ENCODE measurements at regions not wholly inside any gene's neighbourhood (a gene's known extent, or its start where the extent isn't known, plus 50 kb on each side); places are given as distances from the start of the nearest gene placed in this dataset.
A peak's percentile ranks its signal among the peaks of the same experiment; 100 is the strongest.

DNA sequence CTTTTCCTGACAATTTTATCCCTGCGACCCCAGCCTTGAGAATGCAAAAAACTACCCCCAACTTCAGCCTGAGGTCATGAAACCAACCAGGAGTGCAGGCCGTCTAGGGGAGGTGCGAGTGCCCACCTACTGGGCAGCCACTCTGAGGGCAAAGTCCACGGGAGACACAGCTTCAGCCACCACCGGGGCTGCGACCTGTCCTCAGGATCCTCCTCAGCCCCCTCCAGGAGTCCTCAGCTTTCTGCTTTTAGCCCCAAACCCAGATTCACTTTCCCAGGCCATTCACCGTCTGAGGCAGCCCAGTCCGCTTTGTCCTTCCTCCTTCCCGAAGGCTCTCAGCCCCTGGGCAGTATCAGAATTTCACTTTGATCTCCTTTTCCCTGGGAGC, 210.2 kb upstream of the TNP1 start:
- no peak overlapping the region for H3K4me3 ChIP-seq
- TF ChIP-seq, protein P1, sequence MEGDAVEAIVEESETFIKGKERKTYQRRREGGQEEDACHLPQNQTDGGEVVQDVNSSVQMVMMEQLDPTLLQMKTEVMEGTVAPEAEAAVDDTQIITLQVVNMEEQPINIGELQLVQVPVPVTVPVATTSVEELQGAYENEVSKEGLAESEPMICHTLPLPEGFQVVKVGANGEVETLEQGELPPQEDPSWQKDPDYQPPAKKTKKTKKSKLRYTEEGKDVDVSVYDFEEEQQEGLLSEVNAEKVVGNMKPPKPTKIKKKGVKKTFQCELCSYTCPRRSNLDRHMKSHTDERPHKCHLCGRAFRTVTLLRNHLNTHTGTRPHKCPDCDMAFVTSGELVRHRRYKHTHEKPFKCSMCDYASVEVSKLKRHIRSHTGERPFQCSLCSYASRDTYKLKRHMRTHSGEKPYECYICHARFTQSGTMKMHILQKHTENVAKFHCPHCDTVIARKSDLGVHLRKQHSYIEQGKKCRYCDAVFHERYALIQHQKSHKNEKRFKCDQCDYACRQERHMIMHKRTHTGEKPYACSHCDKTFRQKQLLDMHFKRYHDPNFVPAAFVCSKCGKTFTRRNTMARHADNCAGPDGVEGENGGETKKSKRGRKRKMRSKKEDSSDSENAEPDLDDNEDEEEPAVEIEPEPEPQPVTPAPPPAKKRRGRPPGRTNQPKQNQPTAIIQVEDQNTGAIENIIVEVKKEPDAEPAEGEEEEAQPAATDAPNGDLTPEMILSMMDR (IDR thresholded peaks at IDR 0.05) = no peak
- no peak overlapping the region for H3K27ac ChIP-seq
- DNase-seq (ENCODE audit: low spot score) = peak; percentile 35

- Histone ChIP-seq H3K27ac (no peak overlapping the region), H3K4me3 (no peak overlapping the region)
- TF ChIP-seq, protein P1 (IDR thresholded peaks at IDR 0.05) = no peak
- DNase-seq (ENCODE audit: low spot score) = peak; percentile 36
Measured at GRCh38 chr2:217069263-217070042, 209.6 kb upstream of the TNP1 start.

DNA sequence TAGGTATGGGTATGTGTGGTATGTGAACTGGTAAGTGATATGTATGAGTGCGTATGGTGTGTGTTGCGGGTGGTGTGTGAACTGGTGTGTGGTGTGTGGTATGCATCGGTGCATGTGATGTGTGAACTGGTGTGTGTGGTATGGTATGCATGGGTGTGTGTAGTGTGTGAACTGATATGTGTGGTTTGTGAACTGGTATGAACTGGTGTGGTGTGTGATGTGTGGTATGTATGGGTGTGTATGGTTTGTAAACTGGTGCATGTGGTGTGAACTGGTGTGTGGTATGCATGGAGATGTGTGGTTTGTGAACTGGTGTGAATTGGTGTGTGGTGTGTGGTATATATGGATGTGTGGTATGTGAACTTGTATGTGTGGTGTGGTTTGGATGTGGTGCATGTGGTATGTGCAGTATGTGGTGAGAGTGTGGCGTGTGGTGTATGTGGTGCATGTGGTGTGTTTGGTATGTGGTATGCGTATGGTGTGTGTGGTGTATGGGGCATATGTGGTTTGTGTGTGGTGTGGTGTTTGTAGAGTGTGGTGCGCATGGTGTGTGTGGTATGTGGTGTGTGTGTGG, 208.9 kb upstream of the TNP1 start:
- Histone ChIP-seq H3K27ac (no peak overlapping the region), H3K4me3 (no peak overlapping the region)
- DNase-seq (ENCODE audit: low spot score) = no peak
- TF ChIP-seq, protein P1 (IDR thresholded peaks at IDR 0.05) = no peak

DNA sequence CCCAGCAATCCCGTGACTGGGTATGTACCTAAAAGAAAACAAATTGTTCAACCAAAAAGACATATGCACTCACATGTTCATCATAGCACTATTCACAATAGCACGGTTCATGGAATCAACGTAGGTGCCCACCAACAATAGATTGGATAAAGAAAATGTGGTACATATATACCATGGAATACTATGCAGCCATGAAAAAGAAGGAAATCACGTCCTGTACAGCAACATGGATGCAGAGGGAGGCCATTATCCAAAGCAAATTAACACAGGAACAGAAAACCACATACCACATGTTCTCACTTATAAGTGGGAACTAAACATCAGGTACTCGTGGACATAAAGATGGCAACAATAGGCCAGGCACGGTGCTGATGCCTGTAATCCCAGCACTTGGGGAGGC, 207.9 kb upstream of the TNP1 start:
- no peak overlapping the region for H3K4me3 ChIP-seq
- TF ChIP-seq, protein P1 (IDR thresholded peaks at IDR 0.05) = no peak
- no peak overlapping the region for H3K27ac ChIP-seq
- no peak for DNase-seq (ENCODE audit: low spot score)

- TF ChIP-seq, protein P1 (IDR thresholded peaks at IDR 0.05) = no peak
- no peak for DNase-seq (ENCODE audit: low spot score)
- H3K27ac ChIP-seq = no peak overlapping the region
- no peak overlapping the region for H3K4me3 ChIP-seq
Measured at GRCh38 chr2:217066510-217067270, 206.8 kb upstream of the TNP1 start.

- TF ChIP-seq, protein P1 (IDR thresholded peaks at IDR 0.05) = no peak
- Histone ChIP-seq H3K27ac (no peak overlapping the region), H3K4me3 (no peak overlapping the region)
- no peak for DNase-seq (ENCODE audit: low spot score)
Measured at GRCh38 chr2:217065695-217066405, 206.0 kb upstream of the TNP1 start.

All from coronary artery (tissue), 2 donors.